CD4-positive, alpha-beta memory T cell (primary cell): ENCODE measurements at regions not wholly inside any gene's neighbourhood (a gene's known extent, or its start where the extent isn't known, plus 50 kb on each side); places are given as distances from the start of the nearest gene placed in this dataset.

Source experiments
- CTCF ChIA-PET: fragments of 350-600 bp; sonication (Branson Sonifier 250); formaldehyde crosslinking; loops from one replicate; lab custom pipeline; 2021; ENCODE audit warnings: inconsistent platforms; ENCODE audit not compliant: partially characterized antibody; lab: Charles Lee
- POLR2A ChIA-PET: fragments of 350-600 bp; sonication (Branson Sonifier 250); formaldehyde crosslinking; loops from one replicate; lab custom pipeline; 2021; ENCODE audit not compliant: partially characterized antibody; lab: Charles Lee
- DNase-seq, 5 donors: peaks; one replicate each; pipeline versions ENCODE4 v3.0.0 to v3.0.0-alpha.2; 2020 to 2022; ENCODE audit warnings: mixed read lengths in 1 of 5
- H3K27ac ChIP-seq: one replicate; pipeline ENCODE4 v1.7.0; 2013; ENCODE audit warnings: low read depth, low read length
- H3K27me3 ChIP-seq: 2 replicates; pipeline ENCODE4 v1.7.0; 2013; ENCODE audit warnings: mild to moderate bottlenecking, low read length, moderate library complexity; ENCODE audit not compliant: insufficient read depth
- H3K36me3 ChIP-seq: 2 replicates; pipeline ENCODE4 v1.7.0; 2013; ENCODE audit warnings: mild to moderate bottlenecking, low read length, moderate library complexity; ENCODE audit not compliant: insufficient read depth
- H3K4me1 ChIP-seq: 2 replicates; pipeline ENCODE4 v1.7.0; 2013; ENCODE audit warnings: mild to moderate bottlenecking, low read length, moderate library complexity; ENCODE audit not compliant: insufficient read depth
- H3K4me3 ChIP-seq, 2 donors: one replicate each; pipeline ENCODE4 v1.7.0; 2013; ENCODE audit warnings: low read length in 2 of 2, mild to moderate bottlenecking in 1 of 2
- H3K9me3 ChIP-seq, 2 donors: one replicate each; pipeline ENCODE4 v1.7.0; 2013; ENCODE audit warnings: low read length in 2 of 2, control low read depth in 1 of 2; ENCODE audit not compliant: control insufficient read depth in 1 of 2
- H3K27ac Mint-ChIP-seq, 7 donors: one replicate each; pipeline ENCODE4 v1.8.0; 2020 to 2021; ENCODE audit warnings: mixed read lengths in 7 of 7, mild to moderate bottlenecking in 6 of 7, inconsistent platforms in 3 of 7, moderate library complexity in 3 of 7
- H3K27me3 Mint-ChIP-seq, 2 donors: one replicate each; pipeline ENCODE4 v1.8.0; 2020 to 2021; ENCODE audit warnings: mixed read lengths in 2 of 2
- H3K36me3 Mint-ChIP-seq, 2 donors: one replicate each; pipeline ENCODE4 v1.8.0; 2020 to 2021; ENCODE audit warnings: mixed read lengths in 2 of 2, inconsistent platforms in 1 of 2, mild to moderate bottlenecking in 1 of 2
- H3K4me1 Mint-ChIP-seq, 4 donors: one replicate each; pipeline ENCODE4 v1.8.0; 2020 to 2021; ENCODE audit warnings: mixed read lengths in 4 of 4, mild to moderate bottlenecking in 1 of 4
- H3K4me3 Mint-ChIP-seq, 8 donors: one replicate each; pipeline ENCODE4 v1.8.0; 2020 to 2021; ENCODE audit warnings: mixed read lengths in 8 of 8, mild to moderate bottlenecking in 7 of 8, moderate library complexity in 6 of 8, inconsistent platforms in 3 of 8
- H3K9me3 Mint-ChIP-seq, 8 donors: one replicate each; pipeline ENCODE4 v1.8.0; 2020 to 2021; ENCODE audit warnings: mixed read lengths in 8 of 8, mild to moderate bottlenecking in 5 of 8, inconsistent platforms in 3 of 8, moderate library complexity in 1 of 8
- intact Hi-C: fragments of 100-400 bp; cut with micrococcal nuclease; formaldehyde crosslinking; loops from one replicate; pipeline ENCODE4 v1.15.1; 2023

DNA sequence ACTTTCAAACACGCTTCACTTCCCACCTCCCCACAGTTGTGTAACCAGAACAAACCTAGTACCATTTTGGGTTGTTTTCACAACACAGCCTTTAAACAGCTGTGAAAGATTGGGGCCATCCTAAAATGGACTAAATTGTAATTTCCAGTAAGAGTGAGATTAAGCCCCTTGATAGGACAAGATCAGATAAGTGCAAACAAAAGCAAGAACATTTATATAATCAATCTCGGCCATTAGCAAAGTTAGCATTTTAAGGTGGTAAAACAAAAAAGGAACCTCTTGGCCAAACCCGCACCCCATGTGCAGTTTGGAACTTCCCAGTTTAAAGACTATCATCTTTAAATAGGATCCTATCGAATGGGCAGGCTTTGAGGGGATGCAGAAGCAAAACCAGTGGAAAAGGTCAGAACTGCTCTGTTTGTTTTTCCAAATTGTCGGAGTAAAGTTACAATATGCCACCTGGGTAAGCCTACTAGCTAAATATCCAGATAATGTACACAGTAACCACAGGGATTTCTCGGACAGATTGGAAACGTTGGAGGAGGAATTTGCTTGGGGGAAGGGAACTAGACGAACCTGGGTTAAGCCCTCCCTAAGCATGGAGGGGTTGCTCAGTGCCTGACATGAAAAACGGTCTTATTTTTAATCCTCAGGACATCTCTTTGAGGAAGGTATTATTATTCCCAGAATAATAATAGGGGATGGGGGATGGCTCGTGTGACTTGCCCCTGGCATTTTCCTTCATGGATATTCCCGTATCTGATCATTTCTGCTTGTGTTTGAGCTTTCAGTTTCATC lies 159.8 kb upstream of the SALL4 start:
- Histone ChIP-seq H3K27me3 (no peaks in the 10 kb centered on the region), H3K27ac (no peak overlapping the region), H3K9me3 (no peaks in the 10 kb centered on the region), H3K4me3 (no peak overlapping the region), H3K4me1 (no peaks in the 10 kb centered on the region), H3K36me3 (no peaks in the 10 kb centered on the region)
- POLR2A ChIA-PET = no interaction called here
- Mint-ChIP-seq H3K27me3 (peaks cover 10 to 15% of the 10 kb centered on the region in 2 donors), H3K36me3 (no peaks in the 10 kb centered on the region), H3K9me3 (peaks cover 0 to 2% (median 0%) of the 10 kb centered on the region in 8 donors), H3K4me1 (peaks cover 0 to 8% (median 6%) of the 10 kb centered on the region in 4 donors), H3K27ac (no peak overlapping the region), H3K4me3 (no peak overlapping the region)
- intact Hi-C loops = no loop called here
- DNase-seq = no peak
- CTCF ChIA-PET = no interaction called here

DNA sequence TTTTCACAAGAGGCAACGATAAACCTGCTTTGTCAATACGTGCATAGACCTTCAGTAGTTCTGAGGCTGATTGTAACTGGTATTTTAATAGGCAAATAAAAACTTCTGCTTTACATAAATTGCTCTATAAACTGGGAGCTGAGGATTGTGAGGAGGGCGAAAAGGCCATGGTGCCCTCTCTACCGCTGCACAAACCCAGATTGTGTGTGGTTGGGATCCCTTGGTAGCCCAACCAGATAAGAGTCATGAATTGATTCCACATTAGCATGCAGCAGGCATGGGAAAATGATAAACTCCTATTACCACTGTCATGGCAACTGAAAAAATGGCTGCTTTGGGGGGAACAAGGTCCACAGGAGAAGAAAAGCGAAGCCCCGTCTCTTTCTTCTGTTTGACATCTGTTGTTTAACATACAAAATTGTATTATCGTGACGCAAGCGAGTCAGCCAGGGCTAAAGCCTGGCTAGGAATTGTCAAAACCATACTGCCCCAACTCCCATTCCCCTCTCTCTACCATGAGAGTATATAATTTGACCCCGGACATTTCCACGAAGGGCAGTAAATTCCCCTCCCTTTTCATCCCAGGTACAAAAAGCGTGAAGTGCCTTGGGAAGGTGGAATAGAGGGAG lies 157.8 kb upstream of the SALL4 start:
- no peaks in the 10 kb centered on the region for H3K36me3 Mint-ChIP-seq
- no peaks in the 10 kb centered on the region for H3K27me3 ChIP-seq
- H3K27me3 Mint-ChIP-seq = peaks cover 11 to 17% of the 10 kb centered on the region in 2 donors
- H3K4me1 ChIP-seq = no peaks in the 10 kb centered on the region
- H3K4me3 ChIP-seq = no peak overlapping the region
- ChIA-PET POLR2A (no interaction called here), CTCF (no interaction called here)
- no peak for DNase-seq
- H3K27ac ChIP-seq = no peak overlapping the region
- intact Hi-C loops = no loop called here
- H3K9me3 ChIP-seq = no peaks in the 10 kb centered on the region
- no peaks in the 10 kb centered on the region for H3K36me3 ChIP-seq
- no peak overlapping the region for H3K27ac Mint-ChIP-seq
- H3K4me3 Mint-ChIP-seq = no peak overlapping the region
- H3K4me1 Mint-ChIP-seq = peaks cover 0 to 8% (median 4%) of the 10 kb centered on the region in 4 donors
- peaks cover 0 to 2% (median 0%) of the 10 kb centered on the region in 8 donors for H3K9me3 Mint-ChIP-seq

DNA sequence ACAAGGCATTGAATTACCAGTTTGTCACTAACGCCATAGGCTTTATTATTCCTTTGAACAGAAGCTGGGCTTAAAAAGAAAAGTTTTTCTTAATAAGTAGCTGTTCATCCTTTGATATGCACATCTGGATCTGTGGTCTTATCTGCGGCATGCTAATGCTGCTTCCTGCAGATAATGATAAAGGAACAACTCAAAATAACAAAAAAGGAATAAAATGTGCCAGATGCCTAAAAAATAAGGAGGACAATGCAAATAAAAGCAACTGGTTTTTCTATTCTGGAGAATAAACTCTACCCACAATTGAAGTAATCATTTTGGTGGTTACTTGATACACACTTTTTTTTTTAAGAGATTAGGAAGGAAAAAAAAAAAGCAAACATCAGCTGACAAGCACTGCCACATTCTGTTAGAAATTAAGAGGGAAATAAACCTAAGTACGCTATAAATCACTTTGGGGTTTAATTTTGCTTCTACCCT lies 156.8 kb upstream of the SALL4 start:
- H3K4me3 ChIP-seq = no peak overlapping the region
- no peaks in the 10 kb centered on the region for H3K4me1 ChIP-seq
- H3K27me3 ChIP-seq = no peaks in the 10 kb centered on the region
- H3K27me3 Mint-ChIP-seq = peaks cover 11 to 17% of the 10 kb centered on the region in 2 donors
- no peaks in the 10 kb centered on the region for H3K36me3 ChIP-seq
- H3K9me3 ChIP-seq = no peaks in the 10 kb centered on the region
- no peaks in the 10 kb centered on the region for H3K36me3 Mint-ChIP-seq
- peaks cover 0 to 2% (median 0%) of the 10 kb centered on the region in 8 donors for H3K9me3 Mint-ChIP-seq
- no peak overlapping the region for H3K27ac Mint-ChIP-seq
- H3K4me1 Mint-ChIP-seq = peaks cover 0 to 8% (median 4%) of the 10 kb centered on the region in 4 donors
- intact Hi-C loops = no loop called here
- DNase-seq = no peak
- H3K4me3 Mint-ChIP-seq = no peak overlapping the region
- no peak overlapping the region for H3K27ac ChIP-seq
- POLR2A ChIA-PET = no interaction called here
- CTCF ChIA-PET = no interaction called here

DNA sequence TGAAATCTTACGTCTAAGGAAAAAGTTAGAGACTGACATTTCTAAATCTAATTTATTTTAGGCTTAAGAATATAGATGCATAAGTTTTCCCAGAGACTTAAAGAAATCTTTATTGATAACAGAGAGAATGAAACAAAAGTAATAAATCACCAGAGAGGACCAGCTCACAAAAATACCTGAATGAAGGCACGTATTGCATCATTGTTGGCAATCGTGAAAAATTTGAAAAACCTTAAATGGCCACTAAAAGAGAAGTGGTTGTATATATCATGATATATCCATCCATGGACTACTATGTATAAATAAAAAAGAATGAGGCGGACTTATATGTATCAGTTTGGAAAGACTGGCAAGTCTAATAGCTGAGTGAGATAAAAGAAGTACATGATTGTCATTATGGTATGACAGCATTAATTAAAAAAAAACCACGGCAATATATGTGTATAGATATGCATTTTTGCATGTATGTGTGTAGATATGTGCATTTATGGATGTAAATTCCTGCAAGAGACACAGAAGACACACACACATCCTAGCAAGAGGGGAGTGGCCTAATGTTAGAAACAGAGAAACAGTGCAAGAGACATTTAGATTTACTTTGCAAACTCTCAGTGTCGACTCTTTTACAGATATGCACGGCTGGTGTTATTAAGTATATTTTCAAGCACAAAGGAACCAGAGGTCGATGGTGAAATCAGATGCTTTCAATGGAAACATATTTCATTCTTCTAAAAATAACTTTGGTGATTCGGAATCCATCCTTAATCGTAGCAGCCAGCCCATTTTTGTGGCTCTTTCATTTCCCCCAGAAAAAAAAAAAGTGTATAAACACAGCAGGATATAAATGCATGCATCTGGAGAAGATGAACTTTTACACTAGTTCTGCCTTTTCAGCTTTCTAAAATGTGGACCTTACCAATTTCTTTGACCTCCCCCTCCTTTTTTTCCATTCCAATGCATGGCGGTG lies 156.1 kb upstream of the SALL4 start:
- peaks cover 14 to 17% of the 10 kb centered on the region in 2 donors for H3K27me3 Mint-ChIP-seq
- no peak overlapping the region for H3K4me3 Mint-ChIP-seq
- no peak for DNase-seq
- no peak overlapping the region for H3K27ac ChIP-seq
- CTCF ChIA-PET = no interaction called here
- no peak overlapping the region for H3K27ac Mint-ChIP-seq
- H3K36me3 ChIP-seq = no peaks in the 10 kb centered on the region
- no peaks in the 10 kb centered on the region for H3K4me1 ChIP-seq
- intact Hi-C loops = no loop called here
- H3K4me3 ChIP-seq = no peak overlapping the region
- H3K4me1 Mint-ChIP-seq = peaks cover 0 to 8% (median 4%) of the 10 kb centered on the region in 4 donors
- no peaks in the 10 kb centered on the region for H3K9me3 ChIP-seq
- H3K27me3 ChIP-seq = no peaks in the 10 kb centered on the region
- H3K36me3 Mint-ChIP-seq = no peaks in the 10 kb centered on the region
- H3K9me3 Mint-ChIP-seq = peaks cover 0 to 3% (median 0%) of the 10 kb centered on the region in 8 donors
- POLR2A ChIA-PET = no interaction called here

DNA sequence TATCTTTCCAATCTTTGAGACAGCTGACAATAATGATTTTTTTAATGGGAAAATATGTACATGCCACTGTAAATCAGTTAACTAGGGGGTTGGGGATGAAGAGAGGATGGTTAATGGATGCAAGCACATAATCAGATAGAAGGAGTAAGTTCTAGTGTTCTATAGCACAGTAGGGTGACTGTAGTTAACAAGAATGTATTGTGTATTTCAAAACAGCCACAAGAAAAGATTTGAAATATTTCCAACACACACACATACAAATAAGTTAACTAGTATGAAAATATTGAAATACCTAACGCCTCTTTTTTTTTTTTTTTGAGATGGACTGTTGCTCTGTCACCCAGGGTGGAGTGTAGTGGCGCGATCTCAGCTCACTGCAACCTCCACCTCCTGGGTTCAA lies 153.4 kb upstream of the SALL4 start:
- Mint-ChIP-seq H3K9me3 (peaks cover 0 to 3% (median 0%) of the 10 kb centered on the region in 8 donors), H3K4me3 (no peak overlapping the region), H3K4me1 (peaks cover 0 to 8% (median 4%) of the 10 kb centered on the region in 4 donors), H3K27ac (no peak overlapping the region), H3K27me3 (peaks cover 10% of the 10 kb centered on the region in 2 donors), H3K36me3 (no peaks in the 10 kb centered on the region)
- CTCF ChIA-PET = no interaction called here
- H3K4me3 ChIP-seq = no peak overlapping the region
- DNase-seq = no peak
- H3K27ac ChIP-seq = no peak overlapping the region
- no peaks in the 10 kb centered on the region for H3K9me3 ChIP-seq
- POLR2A ChIA-PET = no interaction called here
- H3K4me1 ChIP-seq = no peaks in the 10 kb centered on the region
- no peaks in the 10 kb centered on the region for H3K36me3 ChIP-seq
- H3K27me3 ChIP-seq = no peaks in the 10 kb centered on the region
- intact Hi-C loops = no loop called here

DNA sequence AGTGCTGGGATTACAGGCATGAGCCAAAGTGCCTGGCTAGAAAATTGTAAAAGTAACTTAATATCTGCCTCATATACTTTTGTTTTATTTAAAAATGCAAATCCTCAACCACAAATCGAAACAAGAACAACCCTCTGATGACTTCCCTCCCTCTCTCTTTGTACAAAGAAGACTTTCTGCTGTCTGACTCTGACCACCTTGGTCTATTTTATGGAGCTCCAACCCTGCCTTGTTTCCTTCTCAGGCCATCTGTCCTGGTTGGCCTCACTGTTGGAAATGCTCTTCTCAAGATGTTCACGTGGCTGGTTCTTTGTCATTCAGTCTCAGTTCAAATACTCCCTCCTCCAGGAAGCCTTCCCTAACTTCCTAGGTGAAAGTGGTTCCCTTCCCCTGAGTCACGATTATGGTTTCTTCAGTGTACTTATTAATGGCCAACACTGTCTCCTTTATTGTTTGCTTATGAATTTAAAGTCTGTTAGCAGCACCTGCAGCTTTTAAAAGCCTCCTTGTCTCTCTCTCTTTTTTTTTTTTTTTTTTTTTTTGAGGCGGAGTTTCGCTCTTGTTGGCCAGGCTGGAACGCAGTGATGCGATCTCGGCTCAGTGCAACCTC lies 151.5 kb upstream of the SALL4 start:
- no peaks in the 10 kb centered on the region for H3K27me3 ChIP-seq
- ChIA-PET POLR2A (no interaction called here), CTCF (no interaction called here)
- H3K9me3 ChIP-seq = no peaks in the 10 kb centered on the region
- no peak overlapping the region for H3K4me3 ChIP-seq
- H3K9me3 Mint-ChIP-seq = peaks cover 0 to 3% (median 0%) of the 10 kb centered on the region in 8 donors
- no peak overlapping the region for H3K4me3 Mint-ChIP-seq
- no peaks in the 10 kb centered on the region for H3K36me3 ChIP-seq
- peaks cover 2 to 5% of the 10 kb centered on the region in 2 donors for H3K27me3 Mint-ChIP-seq
- H3K4me1 ChIP-seq = no peaks in the 10 kb centered on the region
- peaks cover 0 to 6% (median under 1%) of the 10 kb centered on the region in 4 donors for H3K4me1 Mint-ChIP-seq
- H3K36me3 Mint-ChIP-seq = no peaks in the 10 kb centered on the region
- intact Hi-C loops = no loop called here
- no peak overlapping the region for H3K27ac ChIP-seq
- DNase-seq = no peak
- H3K27ac Mint-ChIP-seq = no peak overlapping the region
